Gastrocnemius medialis (tissue), 4 donors: ENCODE measurements at regions not wholly inside any gene's neighbourhood (a gene's known extent, or its start where the extent isn't known, plus 50 kb on each side); places are given as distances from the start of the nearest gene placed in this dataset.

Experiments
- POLR2A ChIP-seq, 2 donors: fragments of 450-650 bp; IDR thresholded peaks; one replicate each; pipeline ENCODE4 v1.6.1; 2017; ENCODE audit warnings: antibody characterized with exemption in 2 of 2, mild to moderate bottlenecking in 2 of 2, moderate library complexity in 2 of 2
- TF ChIP-seq, protein P1 (sequence below), 5 experiments: fragments of 450-650 bp in 3 of 5; fragments of 200-600 bp in 2 of 5; sonication (generic) in 2 of 5; IDR thresholded peaks in 4 of 5; conservative IDR thresholded peaks in 1 of 5; 1 replicate in 4 of 5; 2 replicates in 1 of 5; pipeline ENCODE4 v1.5.1; 2016 to 2019; ENCODE audit warnings: antibody characterized with exemption in 5 of 5, mild to moderate bottlenecking in 3 of 5, moderate library complexity in 3 of 5

DNA sequence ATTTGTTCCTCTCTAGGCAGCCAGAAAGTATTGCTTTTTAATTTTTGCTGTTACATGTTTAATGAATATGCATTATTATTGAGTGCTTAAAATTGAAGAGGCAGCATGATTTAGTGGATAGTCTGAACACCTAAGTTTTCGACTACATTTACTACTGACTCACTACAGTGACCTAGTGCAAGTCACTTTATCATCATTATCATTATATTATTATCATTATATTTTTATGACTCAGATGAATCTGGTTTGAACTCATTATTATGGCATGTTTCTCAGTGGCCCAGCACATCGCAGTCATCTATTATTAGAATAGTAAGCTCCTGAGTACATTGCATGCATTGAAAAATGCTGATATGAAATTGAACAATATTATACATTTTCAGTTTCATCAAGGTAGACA, 351.2 kb upstream of the PRR20A start:
- TF ChIP-seq, protein P1, sequence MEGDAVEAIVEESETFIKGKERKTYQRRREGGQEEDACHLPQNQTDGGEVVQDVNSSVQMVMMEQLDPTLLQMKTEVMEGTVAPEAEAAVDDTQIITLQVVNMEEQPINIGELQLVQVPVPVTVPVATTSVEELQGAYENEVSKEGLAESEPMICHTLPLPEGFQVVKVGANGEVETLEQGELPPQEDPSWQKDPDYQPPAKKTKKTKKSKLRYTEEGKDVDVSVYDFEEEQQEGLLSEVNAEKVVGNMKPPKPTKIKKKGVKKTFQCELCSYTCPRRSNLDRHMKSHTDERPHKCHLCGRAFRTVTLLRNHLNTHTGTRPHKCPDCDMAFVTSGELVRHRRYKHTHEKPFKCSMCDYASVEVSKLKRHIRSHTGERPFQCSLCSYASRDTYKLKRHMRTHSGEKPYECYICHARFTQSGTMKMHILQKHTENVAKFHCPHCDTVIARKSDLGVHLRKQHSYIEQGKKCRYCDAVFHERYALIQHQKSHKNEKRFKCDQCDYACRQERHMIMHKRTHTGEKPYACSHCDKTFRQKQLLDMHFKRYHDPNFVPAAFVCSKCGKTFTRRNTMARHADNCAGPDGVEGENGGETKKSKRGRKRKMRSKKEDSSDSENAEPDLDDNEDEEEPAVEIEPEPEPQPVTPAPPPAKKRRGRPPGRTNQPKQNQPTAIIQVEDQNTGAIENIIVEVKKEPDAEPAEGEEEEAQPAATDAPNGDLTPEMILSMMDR (IDR thresholded peaks at IDR 0.05 in 4 of 5, conservative IDR thresholded peaks at IDR 0.05 in 1 of 5): no peak
- no peak for TF ChIP-seq POLR2A (IDR thresholded peaks at IDR 0.05)
